A549 (cell line): ENCODE measurements at regions not wholly inside any gene's neighbourhood (a gene's known extent, or its start where the extent isn't known, plus 50 kb on each side); places are given as distances from the start of the nearest gene placed in this dataset.

Experiments
- ATAC-seq, 2 experiments: fragments of 200-7000 bp in 1 of 2; fragments of >200 bp in 1 of 2; cut with Nextera tagmentation in 1 of 2; cut with Tn5 transposase in 1 of 2; 3 replicates each; pipeline versions ENCODE4 v1.8.0 to v1.9.1; 2018 to 2020; ENCODE audit warnings: mild to moderate bottlenecking in 1 of 2, moderate library complexity in 1 of 2
- CTCF ChIA-PET: fragments of 300-600 bp; sonication (Branson Sonifier 250); formaldehyde crosslinking; extraction: SDS; loops from one replicate; lab custom pipeline; 2021; ENCODE audit warnings: antibody characterized with exemption, inconsistent platforms; lab: Yijun Ruan, JAX
- POLR2A ChIA-PET: fragments of 350-600 bp; formaldehyde crosslinking; extraction: SDS; loops from one replicate; lab custom pipeline; 2021; ENCODE audit warnings: antibody characterized with exemption, inconsistent platforms; lab: Yijun Ruan, JAX
- DNase-seq, 2 experiments: peaks; one replicate each; pipeline versions ENCODE4 v3.0.0 to v3.0.0-alpha.2; 2011 to 2016; ENCODE audit warnings: low read depth in 1 of 2, low spot score in 1 of 2
- FAIRE-seq: peaks from 2 replicates; lab custom pipeline; 2011; peaks lifted over from hg19 to GRCh38; lab: Jason Lieb, UNC
- H3K27ac ChIP-seq, 2 experiments: fragments of >200 bp; sonication (Bioruptor Twin); formaldehyde crosslinking; 3 replicates each; pipeline ENCODE4 v1.5.1; 2016 to 2017
- H3K4me1 ChIP-seq: fragments of >200 bp; sonication (Bioruptor Twin); formaldehyde crosslinking; 3 replicates; pipeline ENCODE4 v1.6.1; 2016
- H3K4me2 ChIP-seq: fragments of >200 bp; sonication (Bioruptor Twin); formaldehyde crosslinking; 3 replicates; pipeline ENCODE4 v1.6.1; 2016
- H3K4me3 ChIP-seq: fragments of >200 bp; sonication (Bioruptor Twin); formaldehyde crosslinking; 3 replicates; pipeline ENCODE4 v1.5.1; 2016
- H3K9me3 ChIP-seq: fragments of >200 bp; sonication (Bioruptor Twin); formaldehyde crosslinking; 3 replicates; pipeline ENCODE4 v1.6.1; 2016
- BCL3 ChIP-seq: fragments of >200 bp; sonication (Bioruptor Twin); formaldehyde crosslinking; IDR thresholded peaks from 3 replicates; pipeline ENCODE4 v1.6.1; 2016
- CBX2 ChIP-seq: fragments of 200-600 bp; sonication (generic); IDR thresholded peaks from 2 replicates; pipeline ENCODE4 v1.6.1; 2016; ENCODE audit warnings: low read depth, mild to moderate bottlenecking, borderline replicate concordance
- CBX8 ChIP-seq: fragments of 200-600 bp; sonication (generic); IDR thresholded peaks from 2 replicates; pipeline ENCODE4 v1.6.1; 2016
- CHD2 ChIP-seq: fragments of 150-350 bp; IDR thresholded peaks from 2 replicates; pipeline ENCODE4 v1.6.1; 2014; ENCODE audit warnings: low read length; ENCODE audit not compliant: partially characterized antibody
- EP300 ChIP-seq, 2 experiments: fragments of >200 bp; sonication (Bioruptor Twin); formaldehyde crosslinking; IDR thresholded peaks; 2 replicates in 1 of 2; 3 replicates in 1 of 2; pipeline ENCODE4 v1.6.1; 2016 to 2017
- ESRRA ChIP-seq: fragments of 150-350 bp; IDR thresholded peaks from 2 replicates; pipeline ENCODE4 v1.6.1; 2014; ENCODE audit warnings: mild to moderate bottlenecking, low read length, borderline replicate concordance
- FOSB ChIP-seq: fragments of 250-450 bp; sonication (Bioruptor Pico); IDR thresholded peaks from 2 replicates; pipeline ENCODE4 v1.5.0; 2020; ENCODE audit warnings: mild to moderate bottlenecking, moderate library complexity
- FOSL2 ChIP-seq, 2 experiments: fragments of 450-650 bp in 1 of 2; fragments of >200 bp in 1 of 2; sonication (Bioruptor Twin) in 1 of 2; formaldehyde crosslinking; IDR thresholded peaks; 2 replicates each; pipeline versions ENCODE4 v1.5.0 to v1.6.1; 2016 to 2020; ENCODE audit warnings: mild to moderate bottlenecking in 1 of 2, moderate library complexity in 1 of 2
- HDAC2 ChIP-seq: fragments of 200-600 bp; sonication (generic); IDR thresholded peaks from 2 replicates; pipeline ENCODE4 v1.6.1; 2016
- HMGXB4 ChIP-seq: fragments of 250-450 bp; sonication (Bioruptor Pico); IDR thresholded peaks from 2 replicates; pipeline ENCODE4 v1.5.0; 2021; ENCODE audit warnings: mild to moderate bottlenecking, moderate library complexity, borderline replicate concordance
- JUN ChIP-seq, 2 experiments: fragments of >200 bp; sonication (Bioruptor Twin); formaldehyde crosslinking; IDR thresholded peaks; 2 replicates in 1 of 2; 3 replicates in 1 of 2; pipeline ENCODE4 v1.6.1; 2016 to 2017
- KDM1A ChIP-seq: fragments of 200-600 bp; sonication (generic); IDR thresholded peaks from 2 replicates; pipeline ENCODE4 v1.6.1; 2016; ENCODE audit warnings: low read depth, mild to moderate bottlenecking
- MAFK ChIP-seq: fragments of 450-650 bp; IDR thresholded peaks from 2 replicates; pipeline ENCODE4 v1.6.1; 2014; ENCODE audit not compliant: partially characterized antibody
- MAZ ChIP-seq: fragments of 150-350 bp; IDR thresholded peaks from 2 replicates; pipeline ENCODE4 v1.6.1; 2014; ENCODE audit warnings: antibody characterized with exemption, low read depth, low read length, borderline replicate concordance
- MYC ChIP-seq: IDR thresholded peaks from 2 replicates; pipeline ENCODE4 v1.6.1; 2012; ENCODE audit warnings: mild to moderate bottlenecking, inconsistent platforms, low read length, improper control_type of control experiment, borderline replicate concordance
- NPAS2 ChIP-seq: fragments of 250-450 bp; sonication (Bioruptor Pico); IDR thresholded peaks from 2 replicates; pipeline ENCODE4 v1.8.0; 2022; ENCODE audit warnings: mild to moderate bottlenecking, moderate library complexity, borderline replicate concordance
- NR3C1 ChIP-seq: fragments of >200 bp; sonication (Bioruptor Twin); formaldehyde crosslinking; IDR thresholded peaks from 3 replicates; pipeline ENCODE4 v1.6.1; 2017
- PHF8 ChIP-seq: fragments of 200-600 bp; sonication (generic); IDR thresholded peaks from 2 replicates; pipeline ENCODE4 v1.6.1; 2016; ENCODE audit warnings: low read depth, mild to moderate bottlenecking, antibody characterized with exemption, moderate library complexity, borderline replicate concordance
- POLR2A ChIP-seq: IDR thresholded peaks from 2 replicates; pipeline ENCODE4 v1.6.1; 2012; ENCODE audit warnings: mild to moderate bottlenecking, low read length
- RARB ChIP-seq: fragments of 250-450 bp; sonication (Bioruptor Pico); IDR thresholded peaks from 2 replicates; pipeline ENCODE4 v1.8.0; 2021; ENCODE audit warnings: mild to moderate bottlenecking, moderate library complexity
- RCOR1 ChIP-seq: fragments of 150-350 bp; IDR thresholded peaks from 2 replicates; pipeline ENCODE4 v1.6.1; 2014; ENCODE audit warnings: antibody characterized with exemption, low read length, low read depth
- RFX5 ChIP-seq: fragments of 450-650 bp; IDR thresholded peaks from 2 replicates; pipeline ENCODE4 v1.7.1; 2014; ENCODE audit warnings: antibody characterized with exemption, mild to moderate bottlenecking, moderate library complexity
- RNF2 ChIP-seq: fragments of 200-600 bp; sonication (generic); IDR thresholded peaks from 2 replicates; pipeline ENCODE4 v1.6.1; 2016; ENCODE audit warnings: low read depth, mild to moderate bottlenecking, antibody characterized with exemption, moderate library complexity, borderline replicate concordance
- SREBF2 ChIP-seq: fragments of 450-650 bp; IDR thresholded peaks from 2 replicates; pipeline ENCODE4 v1.6.1; 2014; ENCODE audit warnings: mild to moderate bottlenecking, moderate library complexity
- TFCP2L1 ChIP-seq: fragments of 250-450 bp; sonication (Bioruptor Pico); IDR thresholded peaks from 2 replicates; pipeline ENCODE4 v1.5.0; 2021; ENCODE audit warnings: mild to moderate bottlenecking
- ZFP36 ChIP-seq: fragments of 450-650 bp; IDR thresholded peaks from 2 replicates; pipeline ENCODE4 v1.6.1; 2014; ENCODE audit warnings: borderline replicate concordance; ENCODE audit not compliant: partially characterized antibody
- WGBS: methylation state at CpG from one replicate; pipeline ENCODE4 v1.1.6; 2017; ENCODE audit errors: missing lambda C conversion rate; 5-methylcytosine and 5-hydroxymethylcytosine counted together
- TF ChIP-seq, protein P1 (sequence below): fragments of >200 bp; sonication (Bioruptor Twin); formaldehyde crosslinking; IDR thresholded peaks from 3 replicates; pipeline ENCODE4 v1.5.1; 2016
- TF ChIP-seq, protein P2 (sequence below): fragments of 450-650 bp; IDR thresholded peaks from 2 replicates; pipeline ENCODE4 v1.6.1; 2014; ENCODE audit warnings: antibody characterized with exemption
- TF ChIP-seq, protein P3 (sequence below): fragments of >200 bp; sonication (Bioruptor Twin); formaldehyde crosslinking; IDR thresholded peaks from 2 replicates; pipeline ENCODE4 v1.6.1; 2016

GRCh38 chr20:19835533-19836222 lies 77.6 kb downstream of the RIN2 start:
- ChIA-PET POLR2A (interaction anchor here (1.5 kb wide), 1 partner anchor 20 kb away, joined by 4 read pairs; no protein-coding TSS in a partner anchor), CTCF (interaction anchor here (0.8 to 4.5 kb wide), 7 partner anchors 8 to 51 kb away, joined by 3 to 17 read pairs (median 3); no protein-coding TSS in a partner anchor)
- WGBS: 53% methylated on average over 9 of the region's 9 CpGs
- no peak overlapping the region for H3K4me3 ChIP-seq
- TF ChIP-seq FOSB (CRISPR knock-in tag): no peak
- TF ChIP-seq RCOR1: no peak
- TF ChIP-seq CBX8: no peak
- no peak for TF ChIP-seq MAZ
- no peak for TF ChIP-seq FOSL2 (IDR thresholded peaks at IDR 0.05)
- TF ChIP-seq FOSL2 (CRISPR knock-in tag; IDR thresholded peaks at IDR 0.05): no peak
- TF ChIP-seq, protein P1, sequence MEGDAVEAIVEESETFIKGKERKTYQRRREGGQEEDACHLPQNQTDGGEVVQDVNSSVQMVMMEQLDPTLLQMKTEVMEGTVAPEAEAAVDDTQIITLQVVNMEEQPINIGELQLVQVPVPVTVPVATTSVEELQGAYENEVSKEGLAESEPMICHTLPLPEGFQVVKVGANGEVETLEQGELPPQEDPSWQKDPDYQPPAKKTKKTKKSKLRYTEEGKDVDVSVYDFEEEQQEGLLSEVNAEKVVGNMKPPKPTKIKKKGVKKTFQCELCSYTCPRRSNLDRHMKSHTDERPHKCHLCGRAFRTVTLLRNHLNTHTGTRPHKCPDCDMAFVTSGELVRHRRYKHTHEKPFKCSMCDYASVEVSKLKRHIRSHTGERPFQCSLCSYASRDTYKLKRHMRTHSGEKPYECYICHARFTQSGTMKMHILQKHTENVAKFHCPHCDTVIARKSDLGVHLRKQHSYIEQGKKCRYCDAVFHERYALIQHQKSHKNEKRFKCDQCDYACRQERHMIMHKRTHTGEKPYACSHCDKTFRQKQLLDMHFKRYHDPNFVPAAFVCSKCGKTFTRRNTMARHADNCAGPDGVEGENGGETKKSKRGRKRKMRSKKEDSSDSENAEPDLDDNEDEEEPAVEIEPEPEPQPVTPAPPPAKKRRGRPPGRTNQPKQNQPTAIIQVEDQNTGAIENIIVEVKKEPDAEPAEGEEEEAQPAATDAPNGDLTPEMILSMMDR: no peak
- no peak for TF ChIP-seq EP300 (IDR thresholded peaks at IDR 0.05)
- TF ChIP-seq MAFK: no peak
- TF ChIP-seq NR3C1: no peak
- TF ChIP-seq POLR2A: no peak
- no peak for TF ChIP-seq NPAS2 (CRISPR knock-in tag)
- no peak for TF ChIP-seq CBX2
- no peak for TF ChIP-seq TFCP2L1 (CRISPR knock-in tag)
- TF ChIP-seq ESRRA: no peak
- no peak for TF ChIP-seq JUN (IDR thresholded peaks at IDR 0.05)
- TF ChIP-seq, protein P2, sequence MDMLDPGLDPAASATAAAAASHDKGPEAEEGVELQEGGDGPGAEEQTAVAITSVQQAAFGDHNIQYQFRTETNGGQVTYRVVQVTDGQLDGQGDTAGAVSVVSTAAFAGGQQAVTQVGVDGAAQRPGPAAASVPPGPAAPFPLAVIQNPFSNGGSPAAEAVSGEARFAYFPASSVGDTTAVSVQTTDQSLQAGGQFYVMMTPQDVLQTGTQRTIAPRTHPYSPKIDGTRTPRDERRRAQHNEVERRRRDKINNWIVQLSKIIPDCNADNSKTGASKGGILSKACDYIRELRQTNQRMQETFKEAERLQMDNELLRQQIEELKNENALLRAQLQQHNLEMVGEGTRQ: no peak
- TF ChIP-seq RARB (CRISPR knock-in tag): no peak
- TF ChIP-seq SREBF2: no peak
- no peak for TF ChIP-seq RNF2
- FAIRE-seq: peak; percentile 63
- peak overlapping the region in 1 of 2 experiments; percentile 10; a peak in 3 of 6 replicates for H3K27ac ChIP-seq
- peak in 1 of 2 experiments; percentile 63; a peak in 4 of 6 replicates for ATAC-seq
- H3K4me1 ChIP-seq: peaks cover 7% of the 10 kb centered on the region; the same call in 2 of the 3 replicates
- DNase-seq: no peak
- H3K9me3 ChIP-seq: no peaks in the 10 kb centered on the region
- no peak overlapping the region for H3K4me2 ChIP-seq

- no peak for ATAC-seq
- Histone ChIP-seq H3K27ac (peak overlapping the region in 1 of 2 experiments; percentile 51; a peak in 3 of 6 replicates), H3K4me1 (peaks cover 7% of the 10 kb centered on the region; the same call in 2 of the 3 replicates), H3K4me2 (no peak overlapping the region), H3K4me3 (no peak overlapping the region), H3K9me3 (peaks cover 13% of the 10 kb centered on the region)
- DNase-seq: no peak
- POLR2A ChIA-PET: interaction anchor here (0.6 kb wide), 1 partner anchor 42 kb away, joined by 4 read pairs; no protein-coding TSS in a partner anchor
- CTCF ChIA-PET: interaction anchor here (1.3 to 4.5 kb wide), 3 partner anchors 10 to 156 kb away, joined by 3 to 17 read pairs (median 14); no protein-coding TSS in a partner anchor
- no peak for FAIRE-seq
- 88% methylated on average over 5 of the region's 5 CpGs for WGBS
- TF ChIP-seq HDAC2 (no peak), RFX5 (no peak), NR3C1 (no peak), MYC (no peak), KDM1A (no peak), CHD2 (no peak), ZFP36 (no peak), FOSB (CRISPR knock-in tag) (no peak), PHF8 (no peak), MAZ (no peak), BCL3 (no peak), HMGXB4 (no peak), JUN (IDR thresholded peaks at IDR 0.05) (no peak)
- TF ChIP-seq, protein P1: no peak
- TF ChIP-seq, protein P3, sequence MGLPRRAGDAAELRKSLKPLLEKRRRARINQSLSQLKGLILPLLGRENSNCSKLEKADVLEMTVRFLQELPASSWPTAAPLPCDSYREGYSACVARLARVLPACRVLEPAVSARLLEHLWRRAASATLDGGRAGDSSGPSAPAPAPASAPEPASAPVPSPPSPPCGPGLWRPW: no peak
Observed at GRCh38 chr20:19838468-19838867, 80.4 kb downstream of the RIN2 start.
